Right ventricle myocardium inferior (tissue), 1 donor: ENCODE measurements at regions not wholly inside any gene's neighbourhood (a gene's known extent, or its start where the extent isn't known, plus 50 kb on each side); places are given as distances from the start of the nearest gene placed in this dataset.

Experiments used
- ATAC-seq: fragments of 200-7000 bp; cut with Tn5 transposase; one replicate; pipeline ENCODE4 v1.9.1; 2020; ENCODE audit warnings: mild to moderate bottlenecking, moderate library complexity
- DNase-seq: peaks from one replicate; pipeline ENCODE4 v3.0.0; 2021; ENCODE audit errors: missing footprints
- intact Hi-C: fragments of 100-400 bp; cut with DNase I; formaldehyde crosslinking; loops from one replicate; pipeline ENCODE4 v1.11.0; 2022
- donor health status: DM: no; HTN: yes; CAD: no; lungs with severe emphysema.

DNA sequence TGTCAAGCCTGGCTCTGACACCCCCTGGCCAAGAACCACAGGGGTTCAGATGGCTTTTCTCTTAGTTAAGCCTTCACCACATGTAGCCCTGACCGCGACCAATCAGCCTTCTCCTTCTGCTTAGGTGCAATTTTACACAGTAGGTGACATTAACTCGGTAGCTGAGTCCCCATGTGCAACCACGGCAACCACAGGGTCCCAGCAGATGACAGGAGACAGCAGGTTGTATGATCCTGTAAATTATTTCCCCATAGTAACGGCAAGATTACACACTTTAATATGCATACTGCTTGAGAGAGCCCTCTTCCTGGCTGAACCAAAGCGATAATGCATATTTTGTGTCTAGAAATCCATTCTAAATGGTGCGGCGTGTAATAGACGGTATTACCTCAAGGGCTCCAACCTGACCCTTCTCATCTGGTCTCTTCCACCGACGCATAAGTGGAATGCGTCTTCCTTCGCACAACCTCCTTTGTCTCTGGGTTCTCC lies 458.7 kb upstream of the ZFHX3 start:
- DNase-seq: no peak
- intact Hi-C loops: no loop called here

GRCh38 chr16:73505577-73505976 lies 457.6 kb upstream of the ZFHX3 start:
- DNase-seq: no peak
- intact Hi-C loops: no loop called here
- ATAC-seq: peak; percentile 52

More for the DNA sequence above, 458.7 kb upstream of the ZFHX3 start:
- ATAC-seq: no peak

DNA sequence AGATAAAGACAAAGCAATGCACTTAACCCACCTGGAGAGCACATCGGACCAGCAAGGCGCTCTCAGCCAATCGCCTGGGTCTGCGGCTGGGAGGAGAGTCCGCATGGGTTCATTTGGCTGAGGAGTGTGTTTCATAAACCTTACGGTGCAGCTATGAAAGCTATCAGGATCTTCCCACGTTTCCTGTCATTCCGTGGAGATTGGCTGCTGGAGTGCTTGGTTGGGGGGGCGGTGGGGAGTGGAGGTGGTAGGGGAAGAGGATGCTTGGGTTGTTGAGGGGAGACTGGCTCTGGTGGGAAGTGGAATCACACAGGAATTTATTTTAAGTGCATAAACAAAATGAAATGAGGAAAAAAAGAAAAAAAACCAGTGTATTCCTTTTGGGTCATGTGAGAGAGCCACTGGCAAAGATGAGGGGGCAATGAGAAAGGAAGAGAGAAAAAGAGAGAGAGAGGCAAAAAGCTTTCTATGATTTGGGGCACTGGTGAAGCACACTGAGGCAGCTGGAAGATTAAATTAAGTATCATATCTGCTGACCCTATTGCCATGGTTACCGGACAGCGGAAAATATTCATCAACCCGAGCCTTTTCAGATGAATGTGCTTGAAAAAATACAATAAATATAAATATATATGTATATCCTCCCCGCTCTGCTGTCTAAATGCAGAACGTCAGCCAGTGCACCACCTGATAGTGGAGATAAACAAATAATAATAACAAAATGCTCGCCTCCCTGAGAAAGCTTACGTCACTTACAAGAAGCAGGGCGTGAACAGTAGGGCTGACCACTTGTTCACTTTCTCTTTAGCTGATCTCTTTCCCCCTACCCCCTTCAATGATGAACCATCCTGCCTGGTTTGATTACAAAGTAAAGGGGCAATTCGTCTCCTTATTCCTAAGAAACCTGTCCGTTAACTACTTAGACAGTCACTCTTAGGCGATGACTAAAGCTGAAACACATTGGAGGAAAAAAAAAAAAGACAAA lies 457.0 kb upstream of the ZFHX3 start:
- DNase-seq: no peak
- ATAC-seq: no peak
- intact Hi-C loops: no loop called here

DNA sequence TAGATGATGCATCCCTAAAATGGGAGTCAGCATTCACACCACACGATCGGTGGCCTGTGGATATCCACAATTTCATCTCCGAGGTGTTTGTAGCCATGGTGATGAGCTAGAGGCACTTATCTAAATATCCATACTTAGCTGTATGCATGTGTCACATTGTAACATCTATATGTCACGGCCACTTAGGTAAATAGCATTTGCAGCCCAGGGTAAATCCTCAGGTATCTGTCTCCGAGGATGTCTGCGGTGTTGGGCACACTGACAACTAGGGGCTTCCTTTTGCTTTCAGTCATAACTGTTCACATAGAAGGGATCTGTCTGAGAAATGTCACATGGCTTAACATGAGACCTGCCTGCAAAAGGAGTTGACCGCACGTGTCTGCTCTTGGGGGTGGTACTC lies 455.2 kb upstream of the ZFHX3 start:
- intact Hi-C loops: no loop called here

GRCh38 chr16:73499276-73499675 lies 451.3 kb upstream of the ZFHX3 start:
- ATAC-seq: no peak
- no peak for DNase-seq
- intact Hi-C loops: no loop called here

More for the DNA sequence above, 455.2 kb upstream of the ZFHX3 start:
- ATAC-seq: no peak
- DNase-seq: no peak

- DNase-seq (no peak), ATAC-seq (no peak)
- intact Hi-C loops: no loop called here
These were observed 438.0 kb upstream of the ZFHX3 start for GRCh38 chr16:73485880-73486279.

DNA sequence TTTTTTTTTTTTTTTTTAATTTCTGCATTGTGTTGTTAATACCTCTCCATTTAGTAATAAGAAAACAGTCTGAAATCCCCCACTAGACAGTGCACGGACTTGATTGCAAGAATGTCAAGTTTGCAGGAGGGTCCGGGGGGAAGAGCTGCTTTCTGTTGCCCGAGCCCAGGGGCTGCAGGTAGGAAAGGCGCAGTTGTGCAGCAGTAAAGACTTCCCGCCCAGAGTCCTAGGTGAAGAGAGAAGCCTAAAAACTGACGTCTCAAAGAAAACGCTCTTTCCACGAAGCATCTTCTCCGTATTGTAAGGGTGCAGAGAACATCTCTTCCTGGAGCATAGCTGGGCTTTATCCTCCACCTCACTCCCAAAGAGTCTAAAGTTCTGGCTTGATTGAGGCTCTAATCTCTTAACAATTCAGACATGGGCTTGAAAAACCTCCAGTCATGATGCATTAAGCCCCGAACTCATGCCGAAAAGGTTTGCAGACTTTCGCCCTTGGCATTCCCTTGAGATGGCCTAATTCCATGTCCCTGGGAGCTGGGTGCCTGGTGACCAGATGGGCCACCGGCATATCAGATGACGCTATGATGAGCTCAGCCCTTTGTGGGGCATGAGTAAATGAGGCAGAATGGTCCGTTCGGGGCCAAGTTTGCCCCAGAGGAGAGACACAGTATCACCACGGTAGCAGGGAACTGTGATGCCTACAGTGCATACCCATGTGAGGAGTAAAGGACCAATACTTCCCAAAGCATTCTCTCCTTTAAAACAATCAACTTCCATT lies 436.2 kb upstream of the ZFHX3 start:
- DNase-seq (no peak), ATAC-seq (no peak)
- intact Hi-C loops: no loop called here

GRCh38 chr16:73483076-73483791 lies 435.3 kb upstream of the ZFHX3 start:
- no peak for ATAC-seq
- no peak for DNase-seq
- intact Hi-C loops: no loop called here

GRCh38 chr16:73482310-73482709 lies 434.4 kb upstream of the ZFHX3 start:
- intact Hi-C loops: no loop called here
- DNase-seq (no peak), ATAC-seq (no peak)

GRCh38 chr16:73480381-73480780 lies 432.5 kb upstream of the ZFHX3 start:
- no peak for ATAC-seq
- intact Hi-C loops: no loop called here
- no peak for DNase-seq

DNA sequence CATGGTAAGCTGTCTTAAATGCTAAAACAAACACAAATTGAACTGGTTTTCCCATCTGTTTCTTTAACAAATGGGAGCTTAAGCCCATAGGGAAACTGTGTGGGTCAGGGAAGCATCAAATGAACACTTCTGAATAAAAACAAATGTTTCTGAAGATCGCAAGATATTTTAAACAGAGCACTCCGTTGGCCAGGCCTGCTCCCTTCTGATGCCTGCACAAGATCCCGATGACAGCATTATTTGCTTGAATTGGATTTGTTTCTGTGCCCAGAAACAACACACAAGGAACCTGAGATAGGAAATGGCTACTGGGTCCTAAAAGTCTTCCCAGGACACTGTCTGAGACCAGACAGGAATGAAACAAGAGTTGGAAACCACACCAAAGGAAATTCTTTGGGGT lies 425.8 kb upstream of the ZFHX3 start:
- intact Hi-C loops: no loop called here

GRCh38 chr16:73464834-73465233 lies 416.9 kb upstream of the ZFHX3 start:
- intact Hi-C loops: no loop called here
- DNase-seq (no peak), ATAC-seq (no peak)

More for the DNA sequence above, 425.8 kb upstream of the ZFHX3 start:
- no peak for DNase-seq
- ATAC-seq: no peak

GRCh38 chr16:73459586-73459985 lies 411.7 kb upstream of the ZFHX3 start:
- intact Hi-C loops: no loop called here
- ATAC-seq (no peak), DNase-seq (no peak)

DNA sequence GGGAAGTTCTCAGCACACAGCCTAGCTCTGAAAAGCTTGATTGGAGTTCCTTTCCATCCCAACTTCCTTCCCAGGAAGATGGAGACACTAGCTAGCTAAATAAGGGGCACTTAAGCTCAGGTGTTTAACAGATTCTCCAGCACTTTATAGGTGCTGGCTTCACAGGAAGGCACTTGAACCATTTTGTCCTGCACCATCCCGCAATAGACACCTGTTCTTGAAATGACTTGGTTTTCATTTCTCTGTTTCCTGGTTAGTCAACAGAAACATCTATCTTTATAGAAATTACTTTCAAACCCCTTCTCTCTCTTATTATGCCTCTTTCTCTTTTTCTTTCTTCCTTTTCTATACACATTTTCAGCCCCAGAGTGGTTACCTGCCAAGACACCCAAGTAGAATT lies 409.9 kb upstream of the ZFHX3 start:
- ATAC-seq (no peak), DNase-seq (no peak)
- intact Hi-C loops: no loop called here

DNA sequence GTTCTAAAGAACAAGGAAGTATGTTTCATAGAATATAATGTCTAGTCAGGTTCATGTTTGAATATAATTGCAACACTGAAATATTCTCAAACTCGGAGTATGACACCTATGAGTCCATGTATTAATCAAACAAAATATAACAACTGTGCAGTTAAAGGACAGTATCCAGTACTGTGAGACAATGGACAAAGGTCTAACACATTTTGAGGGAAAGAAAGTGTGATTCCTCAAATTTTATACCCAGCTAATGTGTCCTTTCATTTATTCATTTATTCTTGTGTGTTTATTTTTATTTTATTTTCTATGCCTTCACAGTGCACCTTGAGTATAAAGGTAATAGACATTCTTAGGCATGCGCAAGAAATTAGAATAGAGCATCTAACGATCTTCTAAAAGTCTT lies 401.0 kb upstream of the ZFHX3 start:
- ATAC-seq (no peak), DNase-seq (no peak)
- intact Hi-C loops: no loop called here

DNA sequence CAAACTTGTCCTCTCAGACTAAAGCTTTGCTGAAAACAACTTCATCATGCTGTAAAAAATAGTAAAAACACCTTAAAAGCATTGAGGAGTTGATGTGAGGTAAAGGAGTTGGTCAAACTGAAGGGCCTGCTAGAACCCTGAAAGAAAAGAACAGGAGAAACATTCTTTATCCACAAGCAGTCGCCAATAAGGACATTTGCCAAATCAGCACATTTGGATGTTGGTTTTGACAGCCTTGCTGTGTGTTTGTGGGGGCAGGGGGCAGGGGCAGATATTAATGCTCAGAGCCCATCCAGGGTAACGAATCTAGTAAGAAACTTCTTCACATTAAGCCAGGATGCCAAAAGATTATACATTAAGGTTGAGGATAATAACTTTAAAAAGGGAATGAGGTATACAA lies 399.9 kb upstream of the ZFHX3 start:
- DNase-seq (no peak), ATAC-seq (no peak)
- intact Hi-C loops: no loop called here

- intact Hi-C loops: no loop called here
- DNase-seq (no peak), ATAC-seq (no peak)
These were observed 386.7 kb upstream of the ZFHX3 start for GRCh38 chr16:73434621-73435020.

- intact Hi-C loops: no loop called here
- no peak for ATAC-seq
- DNase-seq: no peak
These were observed 385.9 kb upstream of the ZFHX3 start for GRCh38 chr16:73433731-73434307.
